ENCODE measurements at regions not wholly inside any gene's neighbourhood (a gene's known extent, or its start where the extent isn't known, plus 50 kb on each side); places are given as distances from the start of the nearest gene placed in this dataset.

GRCh38 chr13:33480561-33480960, 195.0 kb upstream of the STARD13 start:
- TF ChIP-seq SUZ12 (IDR thresholded peaks at IDR 0.05; ENCODE audit: extremely low read depth, insufficient read depth, insufficient read length) (no peak), YY1 (IDR thresholded peaks at IDR 0.05; ENCODE audit: insufficient read depth, insufficient read length) (no peak), ZNF274 (IDR thresholded peaks at IDR 0.05; ENCODE audit: low read depth, low read length) (no peak)

All from NT2/D1 (cell line).